DOHH2 (cell line): ENCODE measurements at regions not wholly inside any gene's neighbourhood (a gene's known extent, or its start where the extent isn't known, plus 50 kb on each side); places are given as distances from the start of the nearest gene placed in this dataset.

Experiments used
- H3F3A ChIP-seq: fragments of 200-600 bp; sonication (generic), shearing (Covaris generic); 2 replicates; pipeline ENCODE4 v1.6.0; 2016; ENCODE audit warnings: antibody characterized with exemption, mild to moderate bottlenecking; ENCODE audit not compliant: control insufficient read depth, insufficient read depth
- H3K27ac ChIP-seq: fragments of 200-600 bp; sonication (generic); 2 replicates; pipeline ENCODE4 v1.5.1; 2014; ENCODE audit warnings: low read depth, mild to moderate bottlenecking, low read length, moderate library complexity
- H3K27me3 ChIP-seq: fragments of 200-600 bp; sonication (generic); 2 replicates; pipeline ENCODE4 v1.6.1; 2014; ENCODE audit warnings: mild to moderate bottlenecking, low read length, mixed read lengths; ENCODE audit not compliant: control insufficient read depth
- H3K36me3 ChIP-seq: fragments of 200-600 bp; sonication (generic); 2 replicates; pipeline ENCODE4 v1.6.1; 2014; ENCODE audit warnings: mild to moderate bottlenecking, low read length, moderate library complexity, mixed read lengths; ENCODE audit not compliant: control insufficient read depth
- H3K4me1 ChIP-seq: fragments of 200-600 bp; sonication (generic); 2 replicates; pipeline ENCODE4 v1.6.1; 2014; ENCODE audit warnings: mild to moderate bottlenecking, low read length, mixed read lengths; ENCODE audit not compliant: control insufficient read depth
- H3K4me2 ChIP-seq: fragments of 200-600 bp; sonication (generic); 2 replicates; pipeline ENCODE4 v1.6.0; 2014; ENCODE audit warnings: mild to moderate bottlenecking, low read length, moderate library complexity
- H3K4me3 ChIP-seq: fragments of 200-600 bp; sonication (generic); 2 replicates; pipeline ENCODE4 v1.5.1; 2014; ENCODE audit warnings: mild to moderate bottlenecking, low read length, mixed read lengths
- H3K79me2 ChIP-seq: fragments of 200-600 bp; sonication (generic); 2 replicates; pipeline ENCODE4 v1.6.1; 2014; ENCODE audit warnings: mild to moderate bottlenecking, low read length, mixed read lengths; ENCODE audit not compliant: control insufficient read depth
- H3K9me2 ChIP-seq: fragments of 200-600 bp; sonication (generic); replicated peaks from 2 replicates; pipeline ENCODE4 v1.6.1; 2014; ENCODE audit warnings: mild to moderate bottlenecking, low read length, mixed read lengths; ENCODE audit not compliant: control insufficient read depth
- H3K9me3 ChIP-seq: fragments of 200-600 bp; sonication (generic); 2 replicates; pipeline ENCODE4 v1.6.1; 2014; ENCODE audit warnings: antibody characterized with exemption, low read length, mixed read lengths; ENCODE audit not compliant: control insufficient read depth, insufficient read depth
- H4K20me1 ChIP-seq: fragments of 200-600 bp; sonication (generic); 2 replicates; pipeline ENCODE4 v1.6.0; 2014; ENCODE audit warnings: low read depth, mild to moderate bottlenecking, antibody characterized with exemption, low read length, moderate library complexity; ENCODE audit not compliant: control insufficient read depth, insufficient read depth
- CTCF ChIP-seq: fragments of 200-600 bp; sonication (generic); IDR thresholded peaks from one replicate; pipeline ENCODE4 v1.5.1; 2014; ENCODE audit warnings: antibody characterized with exemption, mild to moderate bottlenecking, low read depth, low read length; ENCODE audit not compliant: poor library complexity, severe bottlenecking
- EZH2phosphoT487 ChIP-seq: fragments of 200-600 bp; sonication (generic); IDR thresholded peaks from 2 replicates; pipeline ENCODE4 v1.6.1; 2017; ENCODE audit warnings: borderline replicate concordance, mild to moderate bottlenecking, antibody characterized with exemption, low read length, moderate library complexity, mixed read lengths

- Histone ChIP-seq H3K27ac (no peak overlapping the region), H3K36me3 (no peaks in the 10 kb centered on the region), H3K9me2 (no peaks in the 10 kb centered on the region), H3F3A (no peaks in the 10 kb centered on the region), H3K9me3 (no peaks in the 10 kb centered on the region), H3K4me1 (peaks cover 3% of the 10 kb centered on the region; the same call in 1 of the 2 replicates), H4K20me1 (no peaks in the 10 kb centered on the region), H3K4me3 (no peak overlapping the region), H3K4me2 (no peak overlapping the region), H3K27me3 (no peaks in the 10 kb centered on the region), H3K79me2 (no peaks in the 10 kb centered on the region)
- TF ChIP-seq CTCF (no peak), EZH2phosphoT487 (no peak)
Observed at GRCh38 chr2:228597032-228597431, 415.5 kb upstream of the SPHKAP start.

- H3K79me2 ChIP-seq = no peaks in the 10 kb centered on the region
- H3K27ac ChIP-seq = no peak overlapping the region
- no peaks in the 10 kb centered on the region for H3K36me3 ChIP-seq
- H3K4me2 ChIP-seq = no peak overlapping the region
- no peaks in the 10 kb centered on the region for H4K20me1 ChIP-seq
- H3K9me2 ChIP-seq = no peaks in the 10 kb centered on the region
- no peak for TF ChIP-seq EZH2phosphoT487
- TF ChIP-seq CTCF = no peak
- H3K4me3 ChIP-seq = no peak overlapping the region
- no peaks in the 10 kb centered on the region for H3K27me3 ChIP-seq
- H3K4me1 ChIP-seq = no peaks in the 10 kb centered on the region
- no peaks in the 10 kb centered on the region for H3F3A ChIP-seq
- H3K9me3 ChIP-seq = no peaks in the 10 kb centered on the region
Observed at GRCh38 chr2:228594012-228594411, 412.5 kb upstream of the SPHKAP start.

DNA sequence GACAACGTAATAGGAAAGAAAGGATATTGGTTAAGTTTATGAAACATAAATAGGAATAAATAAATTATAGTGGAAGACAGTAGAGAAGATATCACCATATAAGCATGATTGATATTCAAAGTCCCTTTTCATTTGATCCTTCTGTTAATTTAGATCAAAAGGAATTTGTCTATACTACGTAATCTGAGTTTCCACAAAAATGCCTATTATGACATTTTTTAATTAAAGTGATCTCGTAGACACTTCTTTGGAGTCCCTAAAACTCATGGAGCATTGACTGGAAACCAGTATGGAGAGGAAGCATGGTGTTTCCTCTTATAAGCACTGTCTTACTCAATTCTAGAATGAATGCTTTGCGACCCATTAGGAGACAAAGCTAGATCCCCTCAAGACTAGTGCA lies 411.4 kb upstream of the SPHKAP start:
- no peaks in the 10 kb centered on the region for H3K9me3 ChIP-seq
- H3K4me2 ChIP-seq = no peak overlapping the region
- H3K27ac ChIP-seq = no peak overlapping the region
- H3F3A ChIP-seq = no peaks in the 10 kb centered on the region
- no peak overlapping the region for H3K4me3 ChIP-seq
- TF ChIP-seq EZH2phosphoT487 = no peak
- no peak for TF ChIP-seq CTCF
- no peaks in the 10 kb centered on the region for H3K79me2 ChIP-seq
- no peaks in the 10 kb centered on the region for H3K4me1 ChIP-seq
- H3K27me3 ChIP-seq = no peaks in the 10 kb centered on the region
- H4K20me1 ChIP-seq = no peaks in the 10 kb centered on the region
- no peaks in the 10 kb centered on the region for H3K36me3 ChIP-seq
- no peaks in the 10 kb centered on the region for H3K9me2 ChIP-seq

- no peaks in the 10 kb centered on the region for H3K27me3 ChIP-seq
- H3K4me3 ChIP-seq = no peak overlapping the region
- H3K9me3 ChIP-seq = no peaks in the 10 kb centered on the region
- no peaks in the 10 kb centered on the region for H3K9me2 ChIP-seq
- H3K36me3 ChIP-seq = no peaks in the 10 kb centered on the region
- H3K4me2 ChIP-seq = no peak overlapping the region
- TF ChIP-seq EZH2phosphoT487 (no peak), CTCF (no peak)
- no peak overlapping the region for H3K27ac ChIP-seq
- no peaks in the 10 kb centered on the region for H3F3A ChIP-seq
- no peaks in the 10 kb centered on the region for H4K20me1 ChIP-seq
- no peaks in the 10 kb centered on the region for H3K79me2 ChIP-seq
- H3K4me1 ChIP-seq = no peaks in the 10 kb centered on the region
Observed at GRCh38 chr2:228590681-228591080, 409.2 kb upstream of the SPHKAP start.
